ENCODE measurements at regions not wholly inside any gene's neighbourhood (a gene's known extent, or its start where the extent isn't known, plus 50 kb on each side); places are given as distances from the start of the nearest gene placed in this dataset.

GRCh38 chr2:66301767-66302140 lies 133.2 kb upstream of the MEIS1 start:
- ChIA-PET POLR2A (ENCODE audit: low non-redundant PET) (no interaction called here), CTCF (interaction anchor here (0.7 kb wide), 1 partner anchor 96 kb away, joined by 3 read pairs; no protein-coding TSS in a partner anchor)
- Histone ChIP-seq H3K27me3 (replicated peaks; ENCODE audit: insufficient read depth, low read depth, low read length, poor library complexity) (no peaks in the 10 kb centered on the region), H3K9me3 (ENCODE audit: low read depth, low read length, poor library complexity, severe bottlenecking) (no peaks in the 10 kb centered on the region), H3K36me3 (ENCODE audit: insufficient read depth, low read length, poor library complexity, severe bottlenecking) (no peaks in the 10 kb centered on the region), H3K27ac (ENCODE audit: low read depth, low read length, poor library complexity, severe bottlenecking) (no peak overlapping the region), H3K4me1 (ENCODE audit: insufficient read depth, low read length, poor library complexity, severe bottlenecking) (peaks cover 19% of the 10 kb centered on the region), H3K4me3 (ENCODE audit: low read depth, low read length, poor library complexity, severe bottlenecking) (no peak overlapping the region)
- BruUV-seq (replicated peaks), result no TSS peak
- no peak for DNase-seq (ENCODE audit: low spot score)
- intact Hi-C loops (cut with micrococcal nuclease; ENCODE audit: unreplicated experiment), result no loop called here
- no peak for TF ChIP-seq EZH2 (IDR thresholded peaks at IDR 0.05; ENCODE audit: borderline replicate concordance, low read depth, low read length, poor library complexity, severe bottlenecking)
- TF ChIP-seq CTCF (conservative IDR thresholded peaks at IDR 0.05; ENCODE audit: low read depth, low read length), result no peak

DNA sequence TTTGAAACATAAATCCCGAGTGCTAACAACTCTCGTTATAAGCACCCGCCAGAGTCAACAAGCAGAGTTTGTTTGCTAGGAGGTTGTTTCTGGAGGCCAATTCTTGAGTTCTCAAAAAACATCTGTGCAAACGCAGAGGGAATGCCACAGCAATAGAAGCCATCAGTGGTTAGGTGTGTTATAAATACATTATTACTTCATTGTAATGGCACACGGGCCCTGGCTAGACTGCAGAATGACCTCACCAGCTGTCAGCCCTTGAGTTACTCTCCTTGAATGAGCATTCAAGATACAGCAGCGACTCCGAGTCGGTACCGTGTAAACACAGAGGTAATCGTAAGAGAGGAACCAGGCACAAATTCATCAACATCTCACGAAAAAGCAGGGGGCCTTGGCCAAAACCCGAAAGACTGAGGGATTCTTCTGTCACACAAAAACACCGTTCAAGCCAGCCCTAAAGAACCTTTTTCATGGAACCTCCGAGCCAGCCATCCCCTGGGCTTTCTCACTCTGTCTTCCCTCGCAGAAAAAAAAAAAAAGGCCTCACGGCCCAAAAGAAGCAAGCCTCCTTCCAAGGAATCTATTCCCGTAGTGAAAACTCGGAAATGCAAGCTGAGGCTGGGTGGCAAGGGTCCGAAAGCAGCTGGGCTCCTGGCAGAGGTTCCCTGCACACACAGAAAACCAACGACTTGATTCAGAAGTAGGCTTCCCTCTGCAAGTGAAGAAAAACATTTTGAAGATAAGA lies 133.7 kb upstream of the MEIS1 start:
- Histone ChIP-seq H3K27me3 (replicated peaks; ENCODE audit: insufficient read depth, low read depth, low read length, poor library complexity) (no peaks in the 10 kb centered on the region), H3K9me3 (ENCODE audit: low read depth, low read length, poor library complexity, severe bottlenecking) (no peaks in the 10 kb centered on the region), H3K27ac (ENCODE audit: low read depth, low read length, poor library complexity, severe bottlenecking) (no peak overlapping the region), H3K4me1 (ENCODE audit: insufficient read depth, low read length, poor library complexity, severe bottlenecking) (peaks cover 14% of the 10 kb centered on the region), H3K4me3 (ENCODE audit: low read depth, low read length, poor library complexity, severe bottlenecking) (no peak overlapping the region), H3K36me3 (ENCODE audit: insufficient read depth, low read length, poor library complexity, severe bottlenecking) (no peaks in the 10 kb centered on the region)
- CTCF ChIA-PET, result interaction anchor here (0.7 kb wide), 1 partner anchor 97 kb away, joined by 3 read pairs; no protein-coding TSS in a partner anchor
- no peak for DNase-seq (ENCODE audit: low spot score)
- intact Hi-C loops (cut with micrococcal nuclease; ENCODE audit: unreplicated experiment), result no loop called here
- BruUV-seq (replicated peaks), result no TSS peak
- TF ChIP-seq CTCF (conservative IDR thresholded peaks at IDR 0.05; ENCODE audit: low read depth, low read length) (no peak), EZH2 (IDR thresholded peaks at IDR 0.05; ENCODE audit: borderline replicate concordance, low read depth, low read length, poor library complexity, severe bottlenecking) (no peak)
- POLR2A ChIA-PET (ENCODE audit: low non-redundant PET), result no interaction called here

- BruUV-seq (replicated peaks), result no TSS peak
- intact Hi-C loops (cut with micrococcal nuclease; ENCODE audit: unreplicated experiment), result no loop called here
- Histone ChIP-seq H3K27ac (ENCODE audit: low read depth, low read length, poor library complexity, severe bottlenecking) (no peak overlapping the region), H3K36me3 (ENCODE audit: insufficient read depth, low read length, poor library complexity, severe bottlenecking) (no peaks in the 10 kb centered on the region), H3K9me3 (ENCODE audit: low read depth, low read length, poor library complexity, severe bottlenecking) (no peaks in the 10 kb centered on the region), H3K4me1 (ENCODE audit: insufficient read depth, low read length, poor library complexity, severe bottlenecking) (no peaks in the 10 kb centered on the region), H3K4me3 (ENCODE audit: low read depth, low read length, poor library complexity, severe bottlenecking) (no peak overlapping the region), H3K27me3 (replicated peaks; ENCODE audit: insufficient read depth, low read depth, low read length, poor library complexity) (no peaks in the 10 kb centered on the region)
- no peak for TF ChIP-seq EZH2 (IDR thresholded peaks at IDR 0.05; ENCODE audit: borderline replicate concordance, low read depth, low read length, poor library complexity, severe bottlenecking)
- TF ChIP-seq CTCF (conservative IDR thresholded peaks at IDR 0.05; ENCODE audit: low read depth, low read length), result no peak
- no peak for DNase-seq (ENCODE audit: low spot score)
- ChIA-PET CTCF (no interaction called here), POLR2A (ENCODE audit: low non-redundant PET) (no interaction called here)
Measured at GRCh38 chr2:66283787-66284186, 151.1 kb upstream of the MEIS1 start.
